ENCODE measurements at regions not wholly inside any gene's neighbourhood (a gene's known extent, or its start where the extent isn't known, plus 50 kb on each side); places are given as distances from the start of the nearest gene placed in this dataset.

- Histone ChIP-seq H3K27me3 (ENCODE audit: insufficient read depth, low read length) (no peaks in the 10 kb centered on the region), H3K4ac (ENCODE audit: low read depth, low read length) (no peak overlapping the region), H2BK5ac (ENCODE audit: insufficient read length, low read length) (no peak overlapping the region), H3K79me2 (ENCODE audit: insufficient read depth, low read length) (no peaks in the 10 kb centered on the region), H2BK20ac (ENCODE audit: low read depth, low read length, poor library complexity, severe bottlenecking) (no peak overlapping the region), H3K79me1 (ENCODE audit: insufficient read depth, low read depth, low read length, poor library complexity, severe bottlenecking) (no peaks in the 10 kb centered on the region), H3K18ac (ENCODE audit: insufficient read length, low read depth, low read length) (no peak overlapping the region), H3K23ac (ENCODE audit: insufficient read length, low read depth, low read length) (no peak overlapping the region), H3K56ac (ENCODE audit: insufficient read length, low read depth, low read length) (no peak overlapping the region), H3K23me2 (ENCODE audit: insufficient read length, low read depth, low read length, poor library complexity, severe bottlenecking) (no peaks in the 10 kb centered on the region), H4K20me1 (ENCODE audit: control insufficient read depth, insufficient read depth, insufficient read length) (no peaks in the 10 kb centered on the region), H2AFZ (ENCODE audit: low read length) (no peak overlapping the region), H2BK12ac (ENCODE audit: insufficient read length, low read depth, low read length) (no peak overlapping the region), H3K4me1 (ENCODE audit: insufficient read depth, low read length) (no peaks in the 10 kb centered on the region), H3K27ac (ENCODE audit: insufficient read length, low read depth, low read length) (no peak overlapping the region), H3K14ac (ENCODE audit: insufficient read depth, low read length) (no peak overlapping the region), H3K9me3 (ENCODE audit: control insufficient read depth, low read depth, low read length) (no peaks in the 10 kb centered on the region), H3K4me2 (ENCODE audit: insufficient read depth, insufficient read length, low read length) (no peak overlapping the region), H2BK120ac (ENCODE audit: low read depth, low read length, poor library complexity, severe bottlenecking) (no peak overlapping the region), H3K9ac (ENCODE audit: extremely low read depth, insufficient read length, low read length) (no peak overlapping the region), H2BK15ac (ENCODE audit: low read depth, low read length) (no peak overlapping the region), H4K5ac (ENCODE audit: insufficient read length, low read depth, low read length) (no peak overlapping the region), H4K91ac (ENCODE audit: insufficient read length, low read depth, low read length) (no peak overlapping the region), H2AK5ac (ENCODE audit: insufficient read length, low read length) (no peak overlapping the region), H3T11ph (ENCODE audit: low read length) (no peak overlapping the region), H4K8ac (replicated peaks; ENCODE audit: insufficient read length, low read depth, low read length) (no peak overlapping the region)
- Mint-ChIP-seq H3K27me3 (ENCODE audit: low read depth) (no peaks in the 10 kb centered on the region), H3K4me3 (no peak overlapping the region), H3K27ac (no peak overlapping the region), H3K4me1 (no peaks in the 10 kb centered on the region), H3K36me3 (ENCODE audit: insufficient read depth in 1 of 3, low read depth in 3 of 3) (no peaks in the 10 kb centered on the region), H3K9me3 (no peaks in the 10 kb centered on the region)
- WGBS (ENCODE audit: extremely low coverage, insufficient read length, low lambda C conversion rate): no CpG with 5 or more reads among the region's 3 CpGs
- DNase-seq: no peak
- TF ChIP-seq CTCF (conservative IDR thresholded peaks at IDR 0.05): no peak
Observed at GRCh38 chr5:12777342-12777741, 873.1 kb upstream of the CTNND2 start.
